HG03565 (cell line): ENCODE measurements at regions not wholly inside any gene's neighbourhood (a gene's known extent, or its start where the extent isn't known, plus 50 kb on each side); places are given as distances from the start of the nearest gene placed in this dataset.
A peak's percentile ranks its signal among the peaks of the same experiment; 100 is the strongest.
"Not testable (repeated sequence)": the region's sequence is repeated elsewhere in the genome, so short reads cannot be mapped to it uniquely, and the experiment has no call there.

ENCODE experiments used
- ATAC-seq: cut with Tn5 transposase; IDR thresholded peaks from one replicate; pipeline ENCODE4 v1.9.1; 2021; ENCODE audit warnings: mild to moderate bottlenecking, moderate library complexity; ENCODE audit not compliant: unreplicated experiment

- no peak for ATAC-seq
These were observed 230.3 kb downstream of the TFAP2A start for GRCh38 chr6:10184371-10185227.

GRCh38 chr6:10180138-10181074 is 234.5 kb downstream of the TFAP2A start:
- no peak for ATAC-seq

DNA sequence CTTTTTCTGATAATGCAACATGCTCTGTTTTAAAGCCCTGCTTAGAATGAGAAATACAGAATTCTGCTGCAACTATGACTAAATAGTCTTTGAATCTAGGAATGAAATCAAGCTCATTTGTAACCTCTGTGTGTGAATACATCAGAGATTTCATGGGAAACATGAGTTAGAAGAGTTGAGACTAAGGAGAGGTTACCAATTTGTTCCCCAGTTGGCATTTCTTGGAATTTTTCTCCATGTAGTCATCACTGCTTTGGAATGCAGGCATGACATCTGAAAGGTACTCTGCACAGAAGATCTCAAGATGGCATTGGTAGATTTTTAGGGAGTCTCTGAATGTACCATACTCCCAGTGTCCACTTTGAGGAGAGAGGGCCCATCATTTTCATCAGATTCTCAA is 237.2 kb downstream of the TFAP2A start:
- ATAC-seq = no peak

GRCh38 chr6:10175362-10175761 is 239.5 kb downstream of the TFAP2A start:
- ATAC-seq = no peak

DNA sequence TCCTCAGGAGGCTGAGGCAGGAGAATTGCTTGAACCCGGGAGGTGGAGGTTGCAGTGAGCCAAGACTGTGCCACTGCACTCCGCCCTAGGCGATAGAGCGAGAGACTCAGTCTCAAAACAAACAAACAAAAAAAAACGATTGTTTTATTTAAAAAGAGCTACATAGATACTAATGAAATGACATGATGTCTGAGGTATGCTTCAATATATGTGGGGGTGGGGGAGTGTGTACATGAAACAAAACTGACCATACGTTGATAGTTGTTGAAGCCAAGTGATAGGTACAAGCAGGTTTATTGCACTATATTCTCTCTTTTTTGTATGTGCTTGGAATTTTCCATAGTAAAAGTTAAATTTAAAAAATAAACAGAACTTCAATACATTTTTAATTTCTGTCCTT is 240.1 kb downstream of the TFAP2A start:
- ATAC-seq = no peak

GRCh38 chr6:10174056-10174455 is 240.8 kb downstream of the TFAP2A start:
- no peak for ATAC-seq

DNA sequence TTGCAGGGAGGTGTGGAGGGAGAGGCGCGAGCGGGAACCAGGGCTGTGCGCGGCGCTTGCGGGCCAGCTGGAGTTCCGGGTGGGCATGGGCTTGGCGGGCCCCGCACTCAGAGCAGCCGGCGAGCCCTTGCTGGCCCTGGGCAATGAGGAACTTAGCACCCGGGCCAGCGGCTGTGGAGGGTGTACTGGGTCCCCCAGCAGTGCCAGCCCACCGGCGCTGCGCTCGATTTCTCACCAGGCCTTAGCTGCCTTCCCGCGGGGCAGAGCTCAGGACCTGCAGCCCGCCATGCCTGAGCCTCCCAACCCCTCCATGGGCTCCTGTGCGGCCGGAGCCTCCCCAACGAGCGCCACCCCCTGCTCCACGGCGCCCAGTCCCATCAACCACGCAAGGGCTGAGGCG is 243.2 kb downstream of the TFAP2A start:
- ATAC-seq = not testable (repeated sequence)

DNA sequence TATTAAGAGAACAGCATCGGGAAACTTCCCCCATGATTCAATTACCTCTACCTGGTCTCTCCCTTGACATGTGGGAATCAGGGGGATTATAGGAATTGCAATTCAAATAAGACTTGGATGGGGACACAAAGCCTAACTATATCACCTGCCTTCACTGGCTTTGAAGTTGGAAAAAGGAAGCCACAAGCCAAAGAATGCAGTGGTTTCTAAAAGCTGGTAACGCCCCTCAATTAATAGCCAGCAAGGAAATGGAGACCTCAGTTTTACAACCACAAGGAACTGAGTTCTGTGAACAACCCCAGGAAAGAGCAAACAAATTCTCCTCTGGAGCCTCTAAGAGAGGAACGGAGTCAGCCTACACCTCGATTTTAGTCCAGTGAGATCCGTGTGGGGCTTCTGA is 244.1 kb downstream of the TFAP2A start:
- no peak for ATAC-seq

DNA sequence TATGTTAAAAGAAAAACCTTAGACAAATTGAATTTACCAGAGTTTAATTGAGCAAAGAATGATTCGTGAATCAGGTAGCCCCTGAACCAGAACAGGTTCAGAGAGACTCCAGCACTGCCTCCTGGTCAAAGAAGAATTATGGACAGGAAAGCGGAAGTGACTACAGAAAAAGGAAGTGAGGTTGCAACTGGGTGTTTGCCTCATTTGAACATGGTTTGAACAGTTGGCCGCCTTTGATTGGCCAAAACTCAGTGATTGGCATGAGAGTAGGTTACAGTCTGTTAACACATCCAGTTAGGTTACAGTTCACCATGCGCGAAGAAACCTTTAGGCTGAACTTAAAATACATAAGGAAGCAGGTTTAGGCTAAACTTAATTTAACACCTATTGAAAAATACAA is 248.8 kb downstream of the TFAP2A start:
- ATAC-seq = no peak

DNA sequence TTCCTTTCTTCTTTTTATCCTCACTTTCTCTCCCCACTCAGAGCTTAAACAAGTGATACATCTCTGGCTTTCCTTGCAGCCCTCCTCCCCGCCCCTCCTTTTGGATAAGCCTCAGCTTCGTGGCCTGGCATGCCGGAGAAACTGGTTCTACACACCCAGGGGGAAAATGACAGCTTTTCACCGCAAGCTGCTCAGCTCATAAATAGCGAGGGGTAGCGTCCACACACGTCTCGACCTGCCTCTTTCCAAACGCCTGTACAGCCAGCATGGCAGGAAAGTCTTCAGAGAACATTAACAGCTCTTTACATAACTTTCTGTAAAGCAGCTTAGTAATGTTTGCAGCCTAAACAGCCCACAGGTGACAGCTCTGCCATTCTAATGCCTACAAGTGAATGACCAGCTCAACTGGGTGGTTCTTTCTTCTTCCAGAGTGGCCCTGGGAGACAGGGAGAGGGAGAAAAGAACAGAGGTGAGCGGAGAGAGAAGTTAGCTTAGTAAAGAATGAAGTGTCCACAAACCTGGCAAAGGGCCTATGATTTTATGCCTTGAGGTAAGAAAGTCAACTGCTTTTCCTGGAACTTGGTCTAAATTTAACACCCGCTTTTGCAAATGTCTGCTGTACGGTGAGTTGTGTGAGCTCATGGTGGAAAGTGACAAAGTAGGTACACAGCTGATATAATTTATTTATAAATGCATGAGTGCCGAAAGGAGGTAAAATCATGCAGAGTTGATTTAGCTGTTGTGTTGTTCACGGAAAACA is 251.5 kb downstream of the TFAP2A start:
- no peak for ATAC-seq

GRCh38 chr6:10156875-10157274 is 258.0 kb downstream of the TFAP2A start:
- ATAC-seq = no peak

- ATAC-seq = no peak
These were observed 260.6 kb downstream of the TFAP2A start for GRCh38 chr6:10154251-10154650.

DNA sequence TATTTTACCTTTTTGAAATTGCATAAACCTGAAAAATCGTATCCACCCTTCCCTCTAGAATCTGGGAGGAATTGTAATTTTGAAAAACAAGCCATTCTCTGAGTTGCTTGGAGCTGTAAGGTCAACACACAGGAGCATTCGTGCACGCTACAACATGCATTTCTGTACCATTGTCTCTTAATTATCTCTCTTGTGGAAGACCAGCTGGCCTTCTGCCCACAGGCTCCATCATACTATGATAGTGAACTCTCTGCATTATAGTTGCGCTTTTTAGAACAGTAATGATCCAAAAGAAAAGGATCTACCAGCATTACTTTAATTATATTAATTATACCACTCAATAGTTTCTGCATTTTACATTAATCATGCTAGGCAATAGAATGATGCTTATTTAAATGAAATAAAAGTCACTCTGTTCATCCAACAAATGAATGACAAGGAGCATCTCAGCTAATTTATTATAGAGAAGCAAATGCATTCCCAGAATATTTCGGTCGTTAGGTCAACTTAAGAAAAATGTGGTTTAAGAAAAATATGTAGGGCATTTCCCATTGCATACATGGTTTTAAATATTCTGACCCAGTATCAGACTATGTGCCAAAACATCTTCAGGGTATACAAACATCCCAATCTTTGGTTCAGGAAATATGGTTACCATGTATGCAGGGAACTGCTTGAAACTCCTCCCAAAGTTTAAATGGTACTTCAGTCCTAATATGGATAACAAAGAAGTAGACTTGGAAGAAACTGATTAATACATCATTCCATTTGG is 263.5 kb downstream of the TFAP2A start:
- ATAC-seq = no peak

GRCh38 chr6:10149603-10150002 is 265.3 kb downstream of the TFAP2A start:
- no peak for ATAC-seq

DNA sequence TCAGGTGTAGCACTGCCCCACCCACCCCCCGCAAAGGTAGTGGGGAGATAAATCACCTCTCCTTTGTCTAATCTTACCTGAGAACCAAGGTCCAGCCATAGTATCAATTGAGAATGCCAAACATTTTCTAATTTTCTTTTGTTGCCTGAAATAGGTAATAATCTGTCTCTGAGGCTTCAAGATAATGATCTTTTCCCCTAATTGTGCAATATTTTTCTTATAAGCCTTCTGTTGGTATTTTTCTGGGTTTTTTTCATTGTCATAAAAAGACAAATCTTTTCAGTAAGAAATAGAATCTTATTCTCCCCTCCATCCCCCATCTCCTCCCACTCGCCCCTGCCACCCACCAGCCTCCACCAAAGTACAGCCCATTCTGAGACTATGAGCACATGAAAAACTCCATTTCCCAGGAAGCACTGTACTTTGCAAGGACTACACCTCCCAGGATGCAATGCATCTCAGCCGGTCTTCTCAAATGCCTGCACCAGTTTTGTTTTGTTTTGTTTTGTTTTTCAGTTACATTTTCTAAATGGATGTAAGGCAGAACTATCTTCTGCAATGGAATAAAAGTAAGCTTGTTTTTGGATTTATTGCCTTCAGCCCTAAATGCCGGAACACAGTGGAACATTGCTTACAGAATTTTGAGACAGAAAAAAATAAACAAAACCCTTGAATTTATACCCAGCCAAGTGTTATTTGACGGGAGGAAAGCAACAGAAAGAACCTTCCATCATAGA is 268.0 kb downstream of the TFAP2A start:
- peak; percentile 100 for ATAC-seq

- no peak for ATAC-seq
These were observed 270.1 kb downstream of the TFAP2A start for GRCh38 chr6:10144772-10145171.

DNA sequence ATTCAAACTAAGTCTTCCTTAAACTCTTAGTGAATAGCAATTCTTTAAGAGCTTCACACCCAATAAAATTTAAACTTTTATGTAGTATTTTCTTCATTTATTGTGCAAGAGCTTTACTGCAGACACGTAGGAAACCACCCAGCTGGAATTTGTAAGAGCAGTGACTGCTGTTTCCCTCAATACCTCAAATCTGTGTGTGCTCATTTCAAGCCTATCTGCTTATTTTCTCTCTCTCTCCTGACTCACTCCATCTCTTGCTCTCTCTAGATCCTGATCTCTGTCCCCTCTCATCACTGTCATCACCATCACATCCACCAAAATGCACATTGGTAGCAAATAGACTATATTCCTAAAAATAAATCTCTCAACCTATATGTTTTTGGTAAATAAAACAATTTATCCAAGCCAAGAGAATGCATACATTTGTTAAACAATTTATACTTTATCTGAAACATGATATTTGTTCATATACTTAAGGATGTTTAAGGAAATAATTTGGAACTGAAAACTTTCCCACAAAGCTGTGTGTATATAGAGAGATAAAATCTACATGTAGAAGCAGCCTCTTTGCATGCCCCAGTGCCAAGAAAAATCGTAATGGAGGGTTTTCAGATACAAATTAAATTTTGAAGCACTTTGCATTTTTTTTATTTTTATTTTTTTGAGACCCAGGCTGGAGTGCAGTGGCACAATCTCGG is 273.0 kb downstream of the TFAP2A start:
- no peak for ATAC-seq

DNA sequence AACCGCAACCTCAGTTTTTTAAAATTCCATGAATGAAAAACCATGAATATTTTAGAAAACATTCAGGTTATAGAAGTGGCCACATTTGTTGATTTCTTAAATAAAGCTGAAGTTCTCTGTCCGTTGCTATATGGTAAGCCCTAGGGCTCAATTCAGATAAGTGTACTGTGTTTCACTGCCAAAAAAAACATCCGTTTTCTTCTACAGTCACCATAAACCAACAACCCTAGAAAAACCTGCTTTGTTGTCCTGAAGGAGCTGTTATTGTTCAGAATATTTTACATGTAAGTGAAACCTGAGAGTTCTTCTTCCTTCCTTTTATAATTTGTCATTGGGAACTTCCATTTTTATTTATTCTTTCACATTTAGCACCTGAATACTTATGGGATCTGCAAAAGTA is 274.1 kb downstream of the TFAP2A start:
- ATAC-seq = no peak

- no peak for ATAC-seq
These were observed 274.7 kb downstream of the TFAP2A start for GRCh38 chr6:10140136-10140535.
